DOHH2 (cell line): ENCODE measurements at regions not wholly inside any gene's neighbourhood (a gene's known extent, or its start where the extent isn't known, plus 50 kb on each side); places are given as distances from the start of the nearest gene placed in this dataset.

Experiments used
- CTCF ChIP-seq: fragments of 200-600 bp; sonication (generic); IDR thresholded peaks from one replicate; pipeline ENCODE4 v1.5.1; 2014; ENCODE audit warnings: antibody characterized with exemption, mild to moderate bottlenecking, low read depth, low read length; ENCODE audit not compliant: poor library complexity, severe bottlenecking
- EZH2phosphoT487 ChIP-seq: fragments of 200-600 bp; sonication (generic); IDR thresholded peaks from 2 replicates; pipeline ENCODE4 v1.6.1; 2017; ENCODE audit warnings: borderline replicate concordance, mild to moderate bottlenecking, antibody characterized with exemption, low read length, moderate library complexity, mixed read lengths

DNA sequence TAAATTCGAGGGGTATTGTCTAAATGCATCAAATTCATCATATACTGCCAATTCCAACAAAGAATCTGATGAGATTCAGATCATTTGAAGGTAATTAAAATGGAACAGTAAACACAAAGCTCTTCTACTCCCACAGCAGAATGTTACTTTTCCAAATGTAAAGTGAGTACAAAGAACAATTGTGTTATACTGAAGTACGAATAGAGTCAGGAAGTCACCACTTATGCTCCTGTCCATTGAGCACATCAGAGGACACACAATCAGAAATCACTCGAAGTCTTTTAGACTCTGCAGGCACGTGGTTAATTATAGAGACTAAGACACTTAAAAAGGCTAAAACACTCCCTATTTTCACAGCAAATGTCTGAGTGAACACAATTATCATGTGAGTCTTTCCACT, 388.5 kb upstream of the MIS18BP1 start:
- TF ChIP-seq CTCF (no peak), EZH2phosphoT487 (no peak)
